Mesothelial cell of epicardium (in vitro differentiated cells): ENCODE measurements at regions not wholly inside any gene's neighbourhood (a gene's known extent, or its start where the extent isn't known, plus 50 kb on each side); places are given as distances from the start of the nearest gene placed in this dataset.

ENCODE experiments used
- DNase-seq, 2 experiments: peaks; one replicate each; pipeline ENCODE4 v3.0.0; 2021; ENCODE audit warnings: low spot score in 2 of 2; ENCODE audit not compliant: unreplicated experiment in 2 of 2
- H3K27ac Mint-ChIP-seq: 2 replicates; pipeline ENCODE4 v1.8.0; 2021; ENCODE audit warnings: mixed read lengths
- H3K27me3 Mint-ChIP-seq: 2 replicates; pipeline ENCODE4 v1.8.0; 2021; ENCODE audit warnings: low read depth, mixed read lengths
- H3K36me3 Mint-ChIP-seq: 2 replicates; pipeline ENCODE4 v1.8.0; 2021; ENCODE audit warnings: mixed read lengths
- H3K4me1 Mint-ChIP-seq: 2 replicates; pipeline ENCODE4 v1.8.0; 2021; ENCODE audit warnings: mixed read lengths
- H3K4me3 Mint-ChIP-seq: 2 replicates; pipeline ENCODE4 v1.8.0; 2021; ENCODE audit warnings: mild to moderate bottlenecking, moderate library complexity, mixed read lengths
- H3K9me3 Mint-ChIP-seq: 2 replicates; pipeline ENCODE4 v1.8.0; 2021; ENCODE audit warnings: mixed read lengths
- CTCF ChIP-seq: fragments of 200-600 bp; sonication (generic); IDR thresholded peaks from one replicate; pipeline ENCODE4 v1.5.0; 2021; ENCODE audit warnings: antibody characterized with exemption; ENCODE audit not compliant: unreplicated experiment

- Mint-ChIP-seq H3K36me3 (no peaks in the 10 kb centered on the region), H3K27me3 (peaks cover 14% of the 10 kb centered on the region), H3K4me1 (peaks cover 43% of the 10 kb centered on the region), H3K27ac (peak overlapping the region; percentile 83), H3K9me3 (peaks cover 10% of the 10 kb centered on the region), H3K4me3 (no peak overlapping the region)
- no peak for TF ChIP-seq CTCF
- no peak for DNase-seq
Measured at GRCh38 chr2:18650221-18650620, 60.9 kb upstream of the NT5C1B start.

- H3K9me3 Mint-ChIP-seq = peaks cover 10% of the 10 kb centered on the region
- no peak overlapping the region for H3K4me3 Mint-ChIP-seq
- no peaks in the 10 kb centered on the region for H3K36me3 Mint-ChIP-seq
- H3K27me3 Mint-ChIP-seq = peaks cover 14% of the 10 kb centered on the region
- peak overlapping the region; percentile 83 for H3K27ac Mint-ChIP-seq
- no peak for DNase-seq
- peaks cover 43% of the 10 kb centered on the region for H3K4me1 Mint-ChIP-seq
- no peak for TF ChIP-seq CTCF
Measured at GRCh38 chr2:18649502-18650135, 60.2 kb upstream of the NT5C1B start.

GRCh38 chr2:18648161-18648560 is 58.8 kb upstream of the NT5C1B start:
- Mint-ChIP-seq H3K4me1 (peaks cover 37% of the 10 kb centered on the region), H3K27me3 (peaks cover 15% of the 10 kb centered on the region), H3K27ac (peak overlapping the region; percentile 41), H3K9me3 (peaks cover 10% of the 10 kb centered on the region), H3K36me3 (no peaks in the 10 kb centered on the region), H3K4me3 (no peak overlapping the region)
- no peak for DNase-seq
- no peak for TF ChIP-seq CTCF

- Mint-ChIP-seq H3K27me3 (peaks cover 15% of the 10 kb centered on the region), H3K27ac (no peak overlapping the region), H3K4me1 (peaks cover 35% of the 10 kb centered on the region), H3K9me3 (peaks cover 10% of the 10 kb centered on the region), H3K4me3 (no peak overlapping the region), H3K36me3 (no peaks in the 10 kb centered on the region)
- TF ChIP-seq CTCF = no peak
- no peak for DNase-seq
Measured at GRCh38 chr2:18647731-18648130, 58.4 kb upstream of the NT5C1B start.

- Mint-ChIP-seq H3K4me1 (peaks cover 15% of the 10 kb centered on the region), H3K27me3 (peaks cover 21% of the 10 kb centered on the region), H3K36me3 (no peaks in the 10 kb centered on the region), H3K27ac (no peak overlapping the region), H3K9me3 (peaks cover 10% of the 10 kb centered on the region), H3K4me3 (no peak overlapping the region)
- TF ChIP-seq CTCF = no peak
- no peak for DNase-seq
Measured at GRCh38 chr2:18645315-18645714, 55.9 kb upstream of the NT5C1B start.

GRCh38 chr2:18644115-18644462 is 54.7 kb upstream of the NT5C1B start:
- H3K4me3 Mint-ChIP-seq = no peak overlapping the region
- no peak for DNase-seq
- peaks cover 8% of the 10 kb centered on the region for H3K4me1 Mint-ChIP-seq
- H3K9me3 Mint-ChIP-seq = peaks cover 10% of the 10 kb centered on the region
- H3K27ac Mint-ChIP-seq = no peak overlapping the region
- peaks cover 21% of the 10 kb centered on the region for H3K27me3 Mint-ChIP-seq
- TF ChIP-seq CTCF = no peak
- peaks cover under 1% of the 10 kb centered on the region for H3K36me3 Mint-ChIP-seq
